LNCaP clone FGC (cell line): ENCODE measurements at regions not wholly inside any gene's neighbourhood (a gene's known extent, or its start where the extent isn't known, plus 50 kb on each side); places are given as distances from the start of the nearest gene placed in this dataset.

Source experiments
- DNase-seq: peaks from one replicate; pipeline ENCODE4 v3.0.0-alpha.2; 2011; ENCODE audit warnings: low read depth
- H3K4me3 ChIP-seq: 2 replicates; pipeline ENCODE4 v1.5.1; 2011; ENCODE audit warnings: mild to moderate bottlenecking, low read depth, low read length, control low read depth
- TF ChIP-seq, protein P1 (sequence below): IDR thresholded peaks from 2 replicates; pipeline ENCODE4 v1.5.1; 2012; ENCODE audit warnings: mild to moderate bottlenecking; ENCODE audit not compliant: control insufficient read depth, insufficient read depth; ENCODE audit errors: extremely low read depth

DNA sequence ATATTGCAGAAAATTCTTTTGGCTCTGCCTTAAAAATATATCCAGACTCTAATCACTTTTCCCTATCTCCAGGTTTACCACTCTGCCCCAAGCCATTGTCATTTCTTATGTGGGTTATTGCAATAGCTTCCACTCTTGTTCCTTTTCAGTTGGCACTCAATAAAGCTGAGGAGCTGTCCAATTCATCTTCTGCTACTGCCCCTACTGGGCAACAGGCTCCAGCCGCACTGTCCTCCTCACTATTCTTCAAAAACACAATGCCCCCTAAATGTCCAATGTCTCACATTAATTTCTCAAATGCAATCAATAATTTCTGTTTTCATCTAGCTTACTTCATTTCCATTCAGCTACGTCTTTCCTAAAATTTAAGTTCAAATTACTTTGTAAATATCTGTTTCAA lies 1262.5 kb upstream of the CDH2 start:
- TF ChIP-seq, protein P1, sequence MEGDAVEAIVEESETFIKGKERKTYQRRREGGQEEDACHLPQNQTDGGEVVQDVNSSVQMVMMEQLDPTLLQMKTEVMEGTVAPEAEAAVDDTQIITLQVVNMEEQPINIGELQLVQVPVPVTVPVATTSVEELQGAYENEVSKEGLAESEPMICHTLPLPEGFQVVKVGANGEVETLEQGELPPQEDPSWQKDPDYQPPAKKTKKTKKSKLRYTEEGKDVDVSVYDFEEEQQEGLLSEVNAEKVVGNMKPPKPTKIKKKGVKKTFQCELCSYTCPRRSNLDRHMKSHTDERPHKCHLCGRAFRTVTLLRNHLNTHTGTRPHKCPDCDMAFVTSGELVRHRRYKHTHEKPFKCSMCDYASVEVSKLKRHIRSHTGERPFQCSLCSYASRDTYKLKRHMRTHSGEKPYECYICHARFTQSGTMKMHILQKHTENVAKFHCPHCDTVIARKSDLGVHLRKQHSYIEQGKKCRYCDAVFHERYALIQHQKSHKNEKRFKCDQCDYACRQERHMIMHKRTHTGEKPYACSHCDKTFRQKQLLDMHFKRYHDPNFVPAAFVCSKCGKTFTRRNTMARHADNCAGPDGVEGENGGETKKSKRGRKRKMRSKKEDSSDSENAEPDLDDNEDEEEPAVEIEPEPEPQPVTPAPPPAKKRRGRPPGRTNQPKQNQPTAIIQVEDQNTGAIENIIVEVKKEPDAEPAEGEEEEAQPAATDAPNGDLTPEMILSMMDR, result no peak
- no peak for DNase-seq
- no peak overlapping the region for H3K4me3 ChIP-seq

DNA sequence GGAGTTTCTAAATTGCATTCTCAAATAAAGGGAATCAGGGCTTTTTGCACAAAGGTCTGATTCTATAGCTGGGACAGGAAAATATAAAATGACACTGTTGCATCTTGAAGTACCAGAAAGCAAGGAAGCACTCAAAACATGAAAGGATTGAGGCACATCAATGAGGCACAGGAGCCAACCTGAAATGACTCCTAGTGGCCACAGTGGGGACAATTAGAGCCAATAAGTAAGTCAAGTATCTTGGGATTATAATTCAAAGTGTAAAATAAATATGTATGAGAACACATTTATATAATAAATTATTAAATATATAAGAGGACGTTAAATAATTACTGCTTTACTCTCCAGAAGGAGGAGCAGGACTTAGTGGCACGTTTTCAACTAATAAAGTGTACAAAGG lies 1259.5 kb upstream of the CDH2 start:
- no peak for DNase-seq
- H3K4me3 ChIP-seq, result no peak overlapping the region
- TF ChIP-seq, protein P1, result 0 out of 2 replicates have a peak, but pooled peaks have one; percentile 15

DNA sequence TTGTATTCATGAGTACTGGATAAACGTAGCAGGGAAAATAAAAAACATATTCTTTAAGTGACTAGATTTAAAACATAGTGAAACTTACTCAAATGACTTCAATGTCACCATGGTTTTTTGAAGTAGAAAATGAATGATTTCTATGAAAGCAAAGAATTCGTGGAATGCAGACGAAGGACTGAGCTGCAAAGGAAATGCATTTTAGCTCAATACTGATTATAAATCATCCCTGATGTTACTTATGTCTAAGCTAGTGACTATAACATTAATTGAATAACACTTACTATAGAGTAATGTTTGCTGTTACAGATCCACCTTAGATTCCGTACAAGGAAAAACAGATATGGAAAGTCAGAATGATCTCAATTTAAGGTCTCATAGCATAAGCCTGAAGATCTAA lies 1257.7 kb upstream of the CDH2 start:
- DNase-seq, result no peak
- no peak overlapping the region for H3K4me3 ChIP-seq
- TF ChIP-seq, protein P1, result no peak

DNA sequence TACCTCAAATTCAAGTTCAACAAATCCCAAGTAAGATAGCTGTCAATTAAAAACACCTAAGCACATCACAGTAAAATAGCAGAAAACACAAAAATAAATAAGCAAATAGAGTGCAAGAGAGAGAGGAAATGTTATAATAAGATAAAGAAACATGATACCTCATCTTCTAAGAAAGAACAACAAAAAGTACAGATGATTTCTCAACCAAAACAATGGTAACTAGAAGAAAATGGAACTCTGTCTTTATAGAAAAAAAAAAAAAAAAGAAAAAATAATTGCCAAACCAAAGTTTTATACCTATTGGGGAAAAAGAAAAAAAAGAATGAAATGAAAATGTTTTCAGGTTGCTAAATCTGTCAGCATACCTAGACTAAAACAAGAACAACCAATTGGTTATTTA lies 1253.5 kb upstream of the CDH2 start:
- H3K4me3 ChIP-seq, result no peak overlapping the region
- TF ChIP-seq, protein P1, result no peak
- no peak for DNase-seq

DNA sequence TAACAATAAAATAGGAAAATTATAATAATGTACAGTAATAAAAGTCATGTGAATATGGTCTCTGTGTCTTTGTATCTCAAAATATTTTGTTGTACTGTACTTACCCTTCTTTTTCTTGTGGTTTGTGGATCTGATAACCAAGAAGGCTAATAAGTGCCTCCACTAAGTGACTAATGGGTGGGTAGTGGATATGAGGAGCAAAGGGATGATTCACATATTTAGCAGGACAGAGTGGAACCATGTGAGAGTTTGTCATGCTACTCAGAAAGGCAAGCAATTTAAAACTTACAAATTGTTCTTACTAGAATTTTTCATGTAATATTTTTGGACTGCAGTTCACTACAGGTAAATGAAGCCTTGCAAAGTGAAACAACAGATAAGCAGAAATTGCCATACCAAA lies 1241.2 kb upstream of the CDH2 start:
- TF ChIP-seq, protein P1, result no peak
- no peak overlapping the region for H3K4me3 ChIP-seq
- no peak for DNase-seq

DNA sequence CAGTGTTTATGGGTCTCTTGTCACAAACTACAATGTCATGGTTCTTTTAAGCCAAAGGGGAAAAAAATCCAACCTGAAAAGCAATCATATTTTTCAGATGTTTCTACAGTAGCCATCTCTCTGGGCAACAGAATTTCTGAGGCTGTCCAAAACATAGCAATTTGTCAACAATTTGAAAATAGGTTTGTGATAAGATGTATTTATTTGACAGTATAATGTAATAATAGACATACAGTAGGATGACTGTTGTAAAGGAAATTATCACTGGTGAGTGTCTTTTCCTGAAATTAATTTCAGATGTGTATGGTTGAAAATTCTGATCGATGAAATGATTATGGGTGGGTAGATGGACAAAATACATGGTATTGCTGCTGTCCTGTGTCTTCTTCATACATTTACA lies 1230.1 kb upstream of the CDH2 start:
- H3K4me3 ChIP-seq, result no peak overlapping the region
- TF ChIP-seq, protein P1, result no peak
- no peak for DNase-seq

DNA sequence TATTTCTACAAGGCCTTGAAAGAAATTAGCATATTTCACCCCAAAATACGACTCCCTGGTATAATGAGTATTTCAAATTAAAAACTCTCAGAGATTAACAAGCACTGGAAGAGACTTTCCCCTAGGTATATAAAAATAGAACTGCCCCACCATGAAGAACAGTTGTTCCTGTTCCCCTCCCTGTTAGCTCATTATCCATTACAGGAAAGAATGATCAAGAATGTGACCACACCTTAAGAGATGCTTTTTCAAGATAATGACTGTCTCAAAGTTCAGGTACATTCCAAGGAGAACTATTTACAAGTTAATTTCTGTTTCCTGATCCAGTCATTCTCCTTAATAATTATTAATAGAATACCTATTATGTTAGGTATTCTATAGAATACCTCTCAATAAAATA lies 1220.6 kb upstream of the CDH2 start:
- no peak overlapping the region for H3K4me3 ChIP-seq
- DNase-seq, result no peak
- TF ChIP-seq, protein P1, result no peak
